Ishikawa (cell line): ENCODE measurements at regions not wholly inside any gene's neighbourhood (a gene's known extent, or its start where the extent isn't known, plus 50 kb on each side); places are given as distances from the start of the nearest gene placed in this dataset.

Source experiments
- CEBPB ChIP-seq: IDR thresholded peaks from 2 replicates; pipeline ENCODE4 v1.6.1; 2012
- CREB1 ChIP-seq: IDR thresholded peaks from 2 replicates; pipeline ENCODE4 v1.6.1; 2012; ENCODE audit warnings: low read depth
- EGR1 ChIP-seq: IDR thresholded peaks from 2 replicates; pipeline ENCODE4 v1.6.1; 2012
- EP300 ChIP-seq: IDR thresholded peaks from 2 replicates; pipeline ENCODE4 v1.6.1; 2012; ENCODE audit warnings: borderline replicate concordance
- FOXM1 ChIP-seq: IDR thresholded peaks from 2 replicates; pipeline ENCODE4 v1.6.1; 2012; ENCODE audit warnings: low read depth, borderline replicate concordance
- NFIC ChIP-seq: IDR thresholded peaks from 2 replicates; pipeline ENCODE4 v1.6.1; 2012
- RAD21 ChIP-seq: IDR thresholded peaks from 2 replicates; pipeline ENCODE4 v1.6.1; 2012; ENCODE audit warnings: low read depth
- REST ChIP-seq: IDR thresholded peaks from 2 replicates; pipeline ENCODE4 v1.6.1; 2012; ENCODE audit warnings: low read depth, mild to moderate bottlenecking
- TAF1 ChIP-seq: IDR thresholded peaks from 2 replicates; pipeline ENCODE4 v1.6.1; 2012; ENCODE audit warnings: low read depth, mild to moderate bottlenecking
- TCF12 ChIP-seq: IDR thresholded peaks from 2 replicates; pipeline ENCODE4 v1.6.1; 2012; ENCODE audit warnings: low read depth
- TEAD4 ChIP-seq: IDR thresholded peaks from 2 replicates; pipeline ENCODE4 v1.6.1; 2012
- YY1 ChIP-seq: IDR thresholded peaks from 2 replicates; pipeline ENCODE4 v1.6.1; 2012; ENCODE audit warnings: low read depth
- ZBTB7A ChIP-seq: IDR thresholded peaks from 2 replicates; pipeline ENCODE4 v1.6.1; 2012; ENCODE audit warnings: low read depth
- TF ChIP-seq, protein P1 (sequence below): IDR thresholded peaks from 2 replicates; pipeline ENCODE4 v1.6.1; 2012
- TF ChIP-seq, protein P2 (sequence below): IDR thresholded peaks from 2 replicates; pipeline ENCODE4 v1.6.1; 2012

- TF ChIP-seq NFIC: no peak
- no peak for TF ChIP-seq TAF1
- TF ChIP-seq FOXM1: no peak
- no peak for TF ChIP-seq RAD21
- TF ChIP-seq REST: no peak
- no peak for TF ChIP-seq EP300
- no peak for TF ChIP-seq YY1
Observed at GRCh38 chr1:199913318-199913717, 114.2 kb upstream of the NR5A2 start.

GRCh38 chr1:199914546-199914945 is 113.0 kb upstream of the NR5A2 start:
- no peak for TF ChIP-seq TAF1
- no peak for TF ChIP-seq ZBTB7A

DNA sequence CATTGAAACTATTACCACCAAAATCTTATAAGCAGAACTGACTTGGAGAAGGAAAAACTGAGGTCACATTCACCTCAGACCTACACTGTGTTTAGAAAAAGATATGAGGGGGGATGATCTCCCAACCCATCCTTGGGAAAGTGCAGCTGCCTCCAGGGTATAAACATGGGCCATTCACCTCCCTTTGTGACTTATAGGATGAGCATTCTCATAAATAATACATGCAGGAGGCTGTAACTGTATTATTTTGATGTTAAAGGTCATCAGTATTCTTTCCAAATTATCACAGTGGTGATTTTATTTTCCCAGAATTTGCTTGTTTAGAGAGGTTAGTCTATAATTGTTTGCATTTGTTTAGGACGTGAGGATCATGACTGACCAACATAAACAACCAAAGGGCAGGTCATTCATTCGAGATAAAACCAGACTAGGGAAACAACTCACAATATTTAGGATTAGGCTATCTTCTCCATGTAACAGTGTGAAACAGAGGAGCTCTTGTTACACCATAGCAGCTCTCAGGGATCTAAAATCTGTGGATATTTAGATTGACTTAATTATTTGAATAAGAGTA is 109.2 kb upstream of the NR5A2 start:
- TF ChIP-seq FOXM1: no peak
- no peak for TF ChIP-seq TCF12
- TF ChIP-seq CREB1: no peak
- TF ChIP-seq EP300: no peak
- no peak for TF ChIP-seq NFIC
- TF ChIP-seq RAD21: no peak
- TF ChIP-seq EGR1: no peak
- no peak for TF ChIP-seq CEBPB

DNA sequence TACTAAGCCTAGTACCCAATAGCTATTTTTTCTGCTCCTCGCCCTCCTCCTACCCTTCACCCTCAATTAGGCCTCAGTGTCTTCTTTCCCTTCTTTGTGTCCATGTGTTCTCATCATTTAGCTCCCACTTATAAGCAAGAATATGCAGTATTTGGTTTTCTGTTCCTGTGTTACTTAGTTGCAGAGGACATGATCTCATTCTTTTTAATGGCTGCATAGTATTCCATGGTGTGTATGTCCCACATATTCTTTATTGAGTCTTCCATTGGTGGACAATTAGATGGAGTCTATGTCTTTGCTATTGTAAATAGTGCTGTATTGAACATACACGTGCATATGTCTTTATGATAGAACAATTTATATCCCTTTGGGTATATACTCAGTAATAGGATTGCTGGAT is 106.9 kb upstream of the NR5A2 start:
- TF ChIP-seq, protein P1, sequence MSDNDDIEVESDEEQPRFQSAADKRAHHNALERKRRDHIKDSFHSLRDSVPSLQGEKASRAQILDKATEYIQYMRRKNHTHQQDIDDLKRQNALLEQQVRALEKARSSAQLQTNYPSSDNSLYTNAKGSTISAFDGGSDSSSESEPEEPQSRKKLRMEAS: no peak
- TF ChIP-seq TCF12: no peak
- TF ChIP-seq YY1: no peak
- no peak for TF ChIP-seq TEAD4
- no peak for TF ChIP-seq CREB1
- no peak for TF ChIP-seq EP300
- no peak for TF ChIP-seq FOXM1
- TF ChIP-seq TAF1: no peak
- TF ChIP-seq RAD21: no peak
- TF ChIP-seq, protein P2, sequence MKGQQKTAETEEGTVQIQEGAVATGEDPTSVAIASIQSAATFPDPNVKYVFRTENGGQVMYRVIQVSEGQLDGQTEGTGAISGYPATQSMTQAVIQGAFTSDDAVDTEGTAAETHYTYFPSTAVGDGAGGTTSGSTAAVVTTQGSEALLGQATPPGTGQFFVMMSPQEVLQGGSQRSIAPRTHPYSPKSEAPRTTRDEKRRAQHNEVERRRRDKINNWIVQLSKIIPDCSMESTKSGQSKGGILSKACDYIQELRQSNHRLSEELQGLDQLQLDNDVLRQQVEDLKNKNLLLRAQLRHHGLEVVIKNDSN: no peak
- TF ChIP-seq REST: no peak
- TF ChIP-seq ZBTB7A: no peak
- TF ChIP-seq CEBPB: no peak
- TF ChIP-seq NFIC: no peak

DNA sequence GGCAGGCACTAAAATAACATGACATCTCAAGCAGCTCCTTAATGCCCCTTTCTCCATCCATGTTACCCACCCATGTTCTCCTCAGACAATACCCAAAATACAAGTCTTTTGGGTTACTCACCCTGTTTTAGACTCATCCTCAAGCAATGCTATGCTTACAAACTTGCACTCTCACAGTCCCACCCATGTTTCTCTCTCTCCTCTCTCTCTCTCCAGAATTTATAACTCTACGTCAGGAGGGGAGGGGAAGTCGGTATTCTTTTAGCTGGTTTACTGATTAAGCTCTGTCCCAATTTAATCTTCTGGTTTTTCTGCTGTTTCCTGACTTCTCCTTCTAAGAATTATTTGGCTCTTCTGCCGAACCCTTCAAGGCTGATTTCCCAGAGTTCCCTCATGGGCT is 98.0 kb upstream of the NR5A2 start:
- TF ChIP-seq FOXM1 (no peak), ZBTB7A (no peak), NFIC (no peak), TAF1 (no peak), RAD21 (no peak), YY1 (no peak), REST (no peak), TEAD4 (no peak), CEBPB (no peak), EGR1 (no peak), EP300 (no peak), TCF12 (no peak), CREB1 (no peak)
- TF ChIP-seq, protein P2: no peak
- TF ChIP-seq, protein P1: no peak
